ENCODE measurements at regions not wholly inside any gene's neighbourhood (a gene's known extent, or its start where the extent isn't known, plus 50 kb on each side); places are given as distances from the start of the nearest gene placed in this dataset.

GRCh38 chr6:85803721-85804120 is 161.0 kb upstream of the SYNCRIP start:
- TF ChIP-seq CTCF (conservative IDR thresholded peaks at IDR 0.05 in 1 of 2, IDR thresholded peaks at IDR 0.05 in 1 of 2; ENCODE audit: low read depth in 1 of 2, low read length in 2 of 2) (no peak), EZH2 (IDR thresholded peaks at IDR 0.05; ENCODE audit: low read length, missing control alignments) (no peak)

All from fibroblast of lung (primary cell).